ENCODE measurements at regions not wholly inside any gene's neighbourhood (a gene's known extent, or its start where the extent isn't known, plus 50 kb on each side); places are given as distances from the start of the nearest gene placed in this dataset.
"Not testable (repeated sequence)": the region's sequence is repeated elsewhere in the genome, so short reads cannot be mapped to it uniquely, and the experiment has no call there.

DNA sequence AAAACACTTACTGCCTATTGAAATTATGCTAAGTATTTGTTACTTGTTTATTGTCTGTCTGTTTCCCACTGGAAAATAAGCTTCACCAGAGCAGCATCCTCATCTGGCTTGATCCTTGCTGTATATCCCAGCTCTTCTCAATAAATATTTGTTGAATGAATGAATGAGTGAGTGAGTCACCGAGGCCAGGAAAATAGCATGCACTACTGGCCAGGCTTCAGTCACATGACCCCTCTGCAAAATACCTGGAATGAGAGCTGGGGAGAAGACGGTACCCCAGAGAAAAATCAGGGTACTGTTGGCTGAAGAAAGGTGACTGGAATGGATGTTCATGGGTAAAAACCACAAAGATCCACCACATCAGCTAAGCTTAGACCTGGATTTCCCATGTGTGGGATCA lies 331.9 kb downstream of the SHQ1 start:
- Histone ChIP-seq H3K27me3 (no peaks in the 10 kb centered on the region), H4K20me1 (no peaks in the 10 kb centered on the region), H3K4me2 (no peak overlapping the region), H3K36me3 (no peaks in the 10 kb centered on the region), H3K27ac (no peak overlapping the region), H3K4me1 (peaks cover 6 to 20% (median 14%) of the 10 kb centered on the region in 10 experiments), H3K9me3 (replicated peaks in 1 of 11) (no peaks in the 10 kb centered on the region), H3K9ac (no peak overlapping the region), H3K4me3 (no peak overlapping the region)
- TF ChIP-seq Cebpa-rat (IDR thresholded peaks at IDR 0.05): no peak

DNA sequence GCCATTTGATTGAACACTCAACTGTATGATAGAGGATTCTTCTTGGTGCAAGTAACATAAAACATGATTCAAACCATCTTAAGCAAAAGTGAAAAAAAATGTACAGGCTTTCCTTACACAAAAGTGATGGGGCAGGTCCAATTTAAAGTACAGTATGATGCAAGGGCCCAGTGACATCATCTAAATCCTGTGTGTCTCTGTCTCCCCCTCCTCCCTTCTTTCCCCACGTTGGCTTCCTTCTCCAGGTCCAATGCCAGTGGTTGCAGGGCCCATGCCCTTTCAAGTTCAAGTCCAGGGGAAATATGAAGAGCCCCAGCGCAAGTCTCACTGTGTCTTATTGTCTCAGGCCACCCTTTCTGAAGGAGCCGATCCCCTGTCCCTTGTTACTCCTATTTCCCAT lies 332.3 kb downstream of the SHQ1 start:
- Histone ChIP-seq H3K27me3 (no peaks in the 10 kb centered on the region), H4K20me1 (no peaks in the 10 kb centered on the region), H3K4me2 (no peak overlapping the region), H3K9me3 (replicated peaks in 1 of 11) (no peaks in the 10 kb centered on the region), H3K4me1 (peaks cover 10 to 23% (median 17%) of the 10 kb centered on the region in 10 experiments), H3K4me3 (no peak overlapping the region), H3K9ac (no peak overlapping the region), H3K36me3 (no peaks in the 10 kb centered on the region), H3K27ac (no peak overlapping the region)
- TF ChIP-seq Cebpa-rat (IDR thresholded peaks at IDR 0.05): no peak

DNA sequence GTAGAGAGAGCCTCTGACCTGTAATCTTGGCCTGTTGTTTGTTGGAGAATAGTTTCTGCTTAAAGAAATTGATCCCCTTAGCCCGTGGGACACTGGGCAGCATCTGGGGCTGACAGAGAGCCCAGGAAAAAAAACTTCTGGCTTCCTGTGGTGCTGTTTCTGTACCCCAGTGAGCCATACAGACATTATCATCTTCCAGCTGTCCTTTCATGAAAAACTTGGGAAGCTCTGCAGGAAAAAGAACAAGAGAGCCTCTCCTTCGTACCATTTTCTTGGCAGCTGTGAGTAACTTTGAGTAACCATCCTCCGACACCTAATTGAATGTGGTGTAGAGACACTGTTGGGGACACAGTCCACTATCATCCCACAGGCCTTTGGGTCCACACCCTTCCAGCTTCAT lies 333.0 kb downstream of the SHQ1 start:
- Histone ChIP-seq H3K9ac (no peak overlapping the region), H3K4me3 (no peak overlapping the region), H3K27me3 (no peaks in the 10 kb centered on the region), H3K4me2 (no peak overlapping the region), H3K9me3 (replicated peaks in 1 of 11) (no peaks in the 10 kb centered on the region), H3K4me1 (peaks cover 10 to 18% (median 16%) of the 10 kb centered on the region in 10 experiments), H3K27ac (no peak overlapping the region), H3K36me3 (no peaks in the 10 kb centered on the region), H4K20me1 (no peaks in the 10 kb centered on the region)
- TF ChIP-seq Cebpa-rat (IDR thresholded peaks at IDR 0.05): no peak

DNA sequence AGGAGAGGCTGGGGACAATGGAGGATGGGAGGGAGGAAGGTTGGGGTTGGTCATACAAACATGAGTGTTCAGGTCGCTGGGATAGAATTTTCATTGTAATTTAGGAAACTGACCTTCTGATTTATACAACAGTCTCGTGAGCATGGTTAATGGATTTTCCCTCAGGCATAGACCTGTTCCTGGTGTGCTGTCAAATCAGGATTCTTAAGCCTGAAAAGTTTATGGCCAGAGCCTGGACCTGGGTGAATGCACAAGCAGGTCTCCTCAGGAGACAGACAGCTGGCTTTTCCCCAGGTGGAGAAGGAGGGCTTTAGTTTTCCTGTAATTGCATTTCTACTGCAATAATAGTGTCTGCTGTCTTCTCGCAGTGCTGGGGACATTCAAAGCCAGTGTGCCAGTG lies 338.0 kb downstream of the SHQ1 start:
- no peak overlapping the region for H3K4me2 ChIP-seq
- H4K20me1 ChIP-seq: no peaks in the 10 kb centered on the region
- no peak overlapping the region for H3K4me3 ChIP-seq
- peaks cover 0 to 11% (median 8%) of the 10 kb centered on the region in 10 experiments; a peak in 17 of 20 replicates for H3K4me1 ChIP-seq
- no peaks in the 10 kb centered on the region for H3K9me3 ChIP-seq (replicated peaks in 1 of 11)
- H3K27ac ChIP-seq: no peak overlapping the region
- TF ChIP-seq Cebpa-rat (IDR thresholded peaks at IDR 0.05): no peak
- no peaks in the 10 kb centered on the region for H3K27me3 ChIP-seq
- no peak overlapping the region for H3K9ac ChIP-seq
- no peaks in the 10 kb centered on the region for H3K36me3 ChIP-seq

DNA sequence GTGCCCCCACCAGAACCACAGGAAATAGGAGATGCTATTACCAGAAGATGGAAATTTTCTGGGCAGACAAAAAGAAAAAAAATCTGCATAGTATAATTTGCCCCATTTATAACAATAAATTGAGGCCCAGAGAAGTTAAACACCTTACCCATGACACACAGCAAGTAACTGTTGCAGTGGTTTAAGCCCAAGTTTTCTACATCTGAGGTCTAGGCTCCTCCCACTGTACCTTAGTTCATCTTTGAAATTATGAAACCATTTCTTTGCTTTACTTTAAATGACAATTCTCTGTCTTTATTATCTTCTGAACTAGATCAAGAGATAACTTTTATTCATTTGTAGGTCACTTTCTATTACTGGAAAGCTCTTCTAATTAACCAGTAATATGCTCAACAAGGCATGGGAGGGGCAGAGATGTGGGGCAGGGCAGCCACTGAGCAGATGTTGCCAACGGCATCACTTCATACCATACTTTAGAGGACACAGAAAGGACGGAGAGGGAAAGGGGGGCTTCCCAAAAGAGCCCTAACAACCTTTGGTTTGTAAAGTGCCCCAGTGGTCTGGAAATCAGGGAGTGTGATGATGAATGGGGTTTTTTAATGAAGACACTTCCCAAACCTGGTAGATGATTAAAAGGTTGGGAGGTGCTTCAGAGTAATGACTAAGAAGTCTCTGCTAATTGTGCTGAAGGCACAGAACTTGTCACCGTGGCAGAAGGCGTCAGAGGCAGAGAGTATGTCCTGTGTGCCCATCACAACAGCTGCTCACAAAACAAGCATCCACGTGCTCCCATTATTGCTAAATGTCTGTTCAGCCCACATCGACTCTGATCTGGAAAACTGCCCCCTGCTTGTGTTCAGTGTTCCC lies 342.5 kb downstream of the SHQ1 start:
- Histone ChIP-seq H3K4me2 (no peak overlapping the region), H3K27ac (no peak overlapping the region), H4K20me1 (no peaks in the 10 kb centered on the region), H3K27me3 (no peaks in the 10 kb centered on the region), H3K4me1 (no peaks in the 10 kb centered on the region), H3K4me3 (no peak overlapping the region), H3K36me3 (no peaks in the 10 kb centered on the region), H3K9ac (no peak overlapping the region), H3K9me3 (replicated peaks in 1 of 11) (peaks cover 0 to 6% (median 0%) of the 10 kb centered on the region in 11 experiments; a peak in 4 of 22 replicates)
- no peak for TF ChIP-seq Cebpa-rat (IDR thresholded peaks at IDR 0.05)

DNA sequence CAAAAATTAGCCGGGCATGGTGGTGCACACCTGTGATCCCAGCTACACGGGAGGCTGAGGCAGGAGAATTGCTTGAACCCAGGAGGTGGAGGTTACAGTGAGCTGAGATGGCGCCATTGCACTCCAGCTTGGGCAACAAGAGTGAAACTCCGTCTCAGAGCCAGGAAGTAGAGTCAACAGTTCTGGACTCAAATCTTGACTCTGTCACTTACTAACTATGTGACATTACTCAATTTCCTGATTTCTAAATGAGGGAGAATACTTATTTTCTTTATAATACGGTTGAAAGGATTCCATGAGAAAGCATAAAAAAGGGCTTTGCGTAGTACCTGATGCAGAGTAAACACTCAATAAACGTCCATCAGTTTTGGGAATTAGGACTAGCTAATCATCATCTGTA lies 350.7 kb downstream of the SHQ1 start:
- not testable (repeated sequence) for H3K9ac ChIP-seq, H4K20me1 ChIP-seq, H3K36me3 ChIP-seq, H3K4me3 ChIP-seq, H3K27me3 ChIP-seq, H3K27ac ChIP-seq
- peak overlapping the region in 4 of 11 experiments; percentile 7 to 26 (median 21); a peak in 2 of 22 replicates for H3K4me2 ChIP-seq
- peaks cover 5 to 21% (median 13%) of the 10 kb centered on the region in 10 experiments; a peak in 18 of 20 replicates for H3K4me1 ChIP-seq
- H3K9me3 ChIP-seq (replicated peaks in 1 of 11): peaks cover 15 to 35% (median 24%) of the 10 kb centered on the region in 11 experiments; a peak in 20 of 22 replicates

DNA sequence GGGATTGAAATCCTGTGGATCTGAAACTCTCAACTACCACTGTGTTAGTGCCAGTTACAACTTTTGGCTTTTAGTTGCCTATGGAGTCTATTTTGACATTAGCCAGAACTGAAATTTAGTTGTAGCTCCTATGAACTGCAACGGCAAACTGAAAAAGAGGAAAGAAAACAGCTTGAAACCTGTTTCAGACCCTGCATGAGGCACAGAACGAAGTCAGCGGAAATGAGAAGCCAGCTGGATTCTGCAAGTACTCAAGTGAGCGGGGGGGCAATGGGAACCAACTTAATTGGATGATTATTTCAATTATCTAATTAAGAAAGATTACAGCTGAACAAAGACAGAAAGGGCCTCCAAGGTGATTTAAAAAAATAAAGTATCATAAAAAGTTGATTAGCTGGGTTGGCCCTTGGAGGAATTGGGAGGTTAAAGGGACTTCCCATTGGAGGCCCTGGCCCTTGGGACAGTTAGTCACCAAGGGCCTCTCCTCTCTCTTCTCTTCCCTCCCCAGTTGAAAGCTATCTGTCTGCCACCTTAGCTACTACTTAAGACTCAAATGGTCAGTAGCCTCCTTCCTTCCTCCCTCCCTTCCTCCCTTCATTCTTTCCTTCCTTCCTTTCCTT lies 352.1 kb downstream of the SHQ1 start:
- H3K36me3 ChIP-seq: no peaks in the 10 kb centered on the region
- H3K4me1 ChIP-seq: peaks cover 12 to 34% (median 21%) of the 10 kb centered on the region in 10 experiments
- H3K27ac ChIP-seq: no peak overlapping the region
- peaks cover 15 to 35% (median 24%) of the 10 kb centered on the region in 11 experiments; a peak in 20 of 22 replicates for H3K9me3 ChIP-seq (replicated peaks in 1 of 11)
- H4K20me1 ChIP-seq: no peaks in the 10 kb centered on the region
- peak overlapping the region in 10 of 11 experiments; percentile 1 to 57 (median 20); a peak in 12 of 22 replicates for H3K4me2 ChIP-seq
- no peak overlapping the region for H3K9ac ChIP-seq
- H3K4me3 ChIP-seq: no peak overlapping the region
- H3K27me3 ChIP-seq: no peaks in the 10 kb centered on the region
- no peak for TF ChIP-seq Cebpa-rat (IDR thresholded peaks at IDR 0.05)

DNA sequence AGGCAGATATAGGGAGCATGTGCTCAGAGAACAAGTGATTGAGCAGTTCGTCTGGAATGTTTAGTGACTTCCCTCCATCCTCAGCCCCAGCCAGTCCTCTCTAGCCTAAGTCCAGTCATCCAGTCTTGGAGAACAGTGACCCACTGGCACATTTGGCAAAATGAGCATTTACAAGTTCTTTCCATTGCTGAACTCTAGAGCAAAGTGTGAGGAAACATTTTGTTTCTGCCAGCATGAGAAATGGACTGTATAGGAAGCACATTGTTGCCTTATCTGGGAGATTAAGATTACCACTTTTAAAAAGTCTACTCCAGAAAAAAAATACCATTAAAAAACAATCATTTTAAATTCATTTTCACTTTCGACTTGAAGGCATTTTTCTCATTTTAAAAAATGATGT lies 353.6 kb downstream of the SHQ1 start:
- Histone ChIP-seq H3K27me3 (no peaks in the 10 kb centered on the region), H3K27ac (no peak overlapping the region), H3K4me1 (peaks cover 27 to 49% (median 36%) of the 10 kb centered on the region in 10 experiments), H3K4me3 (no peak overlapping the region), H3K9ac (no peak overlapping the region), H4K20me1 (no peaks in the 10 kb centered on the region), H3K9me3 (replicated peaks in 1 of 11) (peaks cover 15 to 35% (median 24%) of the 10 kb centered on the region in 11 experiments; a peak in 20 of 22 replicates), H3K36me3 (no peaks in the 10 kb centered on the region), H3K4me2 (no peak overlapping the region)
- TF ChIP-seq Cebpa-rat (IDR thresholded peaks at IDR 0.05): no peak

DNA sequence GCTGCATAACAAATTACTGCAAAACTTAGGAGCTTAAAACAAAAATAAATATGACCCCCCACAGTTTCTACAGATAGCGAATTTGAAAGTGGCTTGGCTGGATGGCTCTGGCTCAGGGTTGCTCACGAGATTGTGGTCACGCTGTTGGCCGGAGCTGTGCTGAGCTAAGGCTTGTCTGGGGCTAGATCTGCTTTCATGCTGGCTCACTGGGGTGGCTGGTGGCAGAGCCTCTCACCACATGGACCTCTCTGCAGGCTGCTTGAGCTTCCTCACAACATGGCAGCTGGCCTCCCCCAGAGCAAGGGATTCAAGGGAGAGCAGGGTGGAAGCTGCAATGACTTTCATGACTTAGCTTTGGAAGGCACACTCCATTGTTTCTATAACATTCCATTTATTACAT lies 354.1 kb downstream of the SHQ1 start:
- H3K9me3 ChIP-seq (replicated peaks in 1 of 11): peaks cover 15 to 33% (median 22%) of the 10 kb centered on the region in 11 experiments; a peak in 20 of 22 replicates
- H3K27me3 ChIP-seq: no peaks in the 10 kb centered on the region
- TF ChIP-seq Cebpa-rat (IDR thresholded peaks at IDR 0.05): no peak
- H3K9ac ChIP-seq: no peak overlapping the region
- H3K4me1 ChIP-seq: peaks cover 29 to 50% (median 36%) of the 10 kb centered on the region in 10 experiments
- H4K20me1 ChIP-seq: no peaks in the 10 kb centered on the region
- no peak overlapping the region for H3K4me2 ChIP-seq
- H3K4me3 ChIP-seq: no peak overlapping the region
- H3K27ac ChIP-seq: no peak overlapping the region
- H3K36me3 ChIP-seq: no peaks in the 10 kb centered on the region

Data from BLaER1 treated with 17β-estradiol and CSF1 and Interleukin-3, amounts not matched to agents 10 nM and 100 nM (cell line).